ENCODE measurements at regions not wholly inside any gene's neighbourhood (a gene's known extent, or its start where the extent isn't known, plus 50 kb on each side); places are given as distances from the start of the nearest gene placed in this dataset.

GRCh38 chr3:86708893-86709292, 282.1 kb downstream of the VGLL3 start:
- no peaks in the 10 kb centered on the region for H3K4me1 ChIP-seq (ENCODE audit: control insufficient read depth, insufficient read depth, low read length)
- H3K27me3 ChIP-seq (ENCODE audit: control insufficient read depth, insufficient read depth, low read length): no peaks in the 10 kb centered on the region
- H3K36me3 ChIP-seq (ENCODE audit: control insufficient read depth, insufficient read depth, low read length): no peaks in the 10 kb centered on the region
- peaks cover 3% of the 10 kb centered on the region for H3K9me3 ChIP-seq (ENCODE audit: control insufficient read depth, insufficient read depth, low read length)
- no peak overlapping the region for H3K4me3 ChIP-seq (ENCODE audit: low read depth, low read length)
- H3K9ac ChIP-seq (ENCODE audit: low read depth, low read length): no peak overlapping the region

GRCh38 chr3:86702381-86702958, 288.5 kb downstream of the VGLL3 start:
- Histone ChIP-seq H3K9me3 (ENCODE audit: control insufficient read depth, insufficient read depth, low read length) (no peaks in the 10 kb centered on the region), H3K27me3 (ENCODE audit: control insufficient read depth, insufficient read depth, low read length) (no peaks in the 10 kb centered on the region), H3K4me1 (ENCODE audit: control insufficient read depth, insufficient read depth, low read length) (no peaks in the 10 kb centered on the region), H3K36me3 (ENCODE audit: control insufficient read depth, insufficient read depth, low read length) (no peaks in the 10 kb centered on the region), H3K4me3 (ENCODE audit: low read depth, low read length) (no peak overlapping the region), H3K9ac (ENCODE audit: low read depth, low read length) (no peak overlapping the region)

- Histone ChIP-seq H3K9ac (ENCODE audit: low read depth, low read length) (no peak overlapping the region), H3K4me3 (ENCODE audit: low read depth, low read length) (peak overlapping the region; percentile 61), H3K27me3 (ENCODE audit: control insufficient read depth, insufficient read depth, low read length) (no peaks in the 10 kb centered on the region)
Measured at GRCh38 chr3:86695752-86696151, 295.2 kb downstream of the VGLL3 start.

GRCh38 chr3:86673991-86674390, 317.0 kb downstream of the VGLL3 start:
- Histone ChIP-seq H3K4me1 (ENCODE audit: control insufficient read depth, insufficient read depth, low read length) (no peaks in the 10 kb centered on the region), H3K27me3 (ENCODE audit: control insufficient read depth, insufficient read depth, low read length) (no peaks in the 10 kb centered on the region), H3K4me3 (ENCODE audit: low read depth, low read length) (no peak overlapping the region), H3K9ac (ENCODE audit: low read depth, low read length) (no peak overlapping the region), H3K36me3 (ENCODE audit: control insufficient read depth, insufficient read depth, low read length) (no peaks in the 10 kb centered on the region), H3K9me3 (ENCODE audit: control insufficient read depth, insufficient read depth, low read length) (no peaks in the 10 kb centered on the region)

More at GRCh38 chr3:86695752-86696151, 295.2 kb downstream of the VGLL3 start:
- H3K4me1 ChIP-seq (ENCODE audit: control insufficient read depth, insufficient read depth, low read length): no peaks in the 10 kb centered on the region
- H3K36me3 ChIP-seq (ENCODE audit: control insufficient read depth, insufficient read depth, low read length): no peaks in the 10 kb centered on the region
- H3K9me3 ChIP-seq (ENCODE audit: control insufficient read depth, insufficient read depth, low read length): no peaks in the 10 kb centered on the region

GRCh38 chr3:86661817-86662216, 329.1 kb downstream of the VGLL3 start:
- Histone ChIP-seq H3K4me1 (ENCODE audit: control insufficient read depth, insufficient read depth, low read length) (no peaks in the 10 kb centered on the region), H3K27me3 (ENCODE audit: control insufficient read depth, insufficient read depth, low read length) (no peaks in the 10 kb centered on the region), H3K4me3 (ENCODE audit: low read depth, low read length) (no peak overlapping the region), H3K36me3 (ENCODE audit: control insufficient read depth, insufficient read depth, low read length) (no peaks in the 10 kb centered on the region), H3K9ac (ENCODE audit: low read depth, low read length) (no peak overlapping the region), H3K9me3 (ENCODE audit: control insufficient read depth, insufficient read depth, low read length) (no peaks in the 10 kb centered on the region)

GRCh38 chr3:86658876-86659275, 332.1 kb downstream of the VGLL3 start:
- Histone ChIP-seq H3K36me3 (ENCODE audit: control insufficient read depth, insufficient read depth, low read length) (no peaks in the 10 kb centered on the region), H3K9ac (ENCODE audit: low read depth, low read length) (no peak overlapping the region), H3K9me3 (ENCODE audit: control insufficient read depth, insufficient read depth, low read length) (no peaks in the 10 kb centered on the region), H3K4me3 (ENCODE audit: low read depth, low read length) (no peak overlapping the region), H3K27me3 (ENCODE audit: control insufficient read depth, insufficient read depth, low read length) (no peaks in the 10 kb centered on the region), H3K4me1 (ENCODE audit: control insufficient read depth, insufficient read depth, low read length) (peaks cover under 1% of the 10 kb centered on the region)

- no peak overlapping the region for H3K4me3 ChIP-seq (ENCODE audit: low read depth, low read length)
Measured at GRCh38 chr3:86654806-86655460, 336.0 kb downstream of the VGLL3 start.

GRCh38 chr3:86653661-86654205, 337.2 kb downstream of the VGLL3 start:
- Histone ChIP-seq H3K4me1 (ENCODE audit: control insufficient read depth, insufficient read depth, low read length) (peaks cover 6% of the 10 kb centered on the region), H3K36me3 (ENCODE audit: control insufficient read depth, insufficient read depth, low read length) (no peaks in the 10 kb centered on the region), H3K27me3 (ENCODE audit: control insufficient read depth, insufficient read depth, low read length) (no peaks in the 10 kb centered on the region), H3K4me3 (ENCODE audit: low read depth, low read length) (no peak overlapping the region), H3K9me3 (ENCODE audit: control insufficient read depth, insufficient read depth, low read length) (no peaks in the 10 kb centered on the region), H3K9ac (ENCODE audit: low read depth, low read length) (no peak overlapping the region)

More at GRCh38 chr3:86654806-86655460, 336.0 kb downstream of the VGLL3 start:
- H3K27me3 ChIP-seq (ENCODE audit: control insufficient read depth, insufficient read depth, low read length): no peaks in the 10 kb centered on the region
- H3K36me3 ChIP-seq (ENCODE audit: control insufficient read depth, insufficient read depth, low read length): no peaks in the 10 kb centered on the region
- peaks cover 6% of the 10 kb centered on the region for H3K4me1 ChIP-seq (ENCODE audit: control insufficient read depth, insufficient read depth, low read length)
- H3K9ac ChIP-seq (ENCODE audit: low read depth, low read length): no peak overlapping the region
- H3K9me3 ChIP-seq (ENCODE audit: control insufficient read depth, insufficient read depth, low read length): no peaks in the 10 kb centered on the region

- H3K36me3 ChIP-seq (ENCODE audit: control insufficient read depth, insufficient read depth, low read length): no peaks in the 10 kb centered on the region
- H3K4me1 ChIP-seq (ENCODE audit: control insufficient read depth, insufficient read depth, low read length): no peaks in the 10 kb centered on the region
- no peaks in the 10 kb centered on the region for H3K9me3 ChIP-seq (ENCODE audit: control insufficient read depth, insufficient read depth, low read length)
- no peak overlapping the region for H3K9ac ChIP-seq (ENCODE audit: low read depth, low read length)
- H3K27me3 ChIP-seq (ENCODE audit: control insufficient read depth, insufficient read depth, low read length): no peaks in the 10 kb centered on the region
- H3K4me3 ChIP-seq (ENCODE audit: low read depth, low read length): no peak overlapping the region
Measured at GRCh38 chr3:86648087-86648486, 342.9 kb downstream of the VGLL3 start.

- no peaks in the 10 kb centered on the region for H3K27me3 ChIP-seq (ENCODE audit: control insufficient read depth, insufficient read depth, low read length)
- no peak overlapping the region for H3K9ac ChIP-seq (ENCODE audit: low read depth, low read length)
- no peaks in the 10 kb centered on the region for H3K36me3 ChIP-seq (ENCODE audit: control insufficient read depth, insufficient read depth, low read length)
- H3K4me3 ChIP-seq (ENCODE audit: low read depth, low read length): no peak overlapping the region
- no peaks in the 10 kb centered on the region for H3K4me1 ChIP-seq (ENCODE audit: control insufficient read depth, insufficient read depth, low read length)
- H3K9me3 ChIP-seq (ENCODE audit: control insufficient read depth, insufficient read depth, low read length): no peaks in the 10 kb centered on the region
Measured at GRCh38 chr3:86645756-86646155, 345.2 kb downstream of the VGLL3 start.

- Histone ChIP-seq H3K9ac (ENCODE audit: low read depth, low read length) (no peak overlapping the region), H3K9me3 (ENCODE audit: control insufficient read depth, insufficient read depth, low read length) (no peaks in the 10 kb centered on the region), H3K4me1 (ENCODE audit: control insufficient read depth, insufficient read depth, low read length) (peaks cover 2% of the 10 kb centered on the region), H3K27me3 (ENCODE audit: control insufficient read depth, insufficient read depth, low read length) (no peaks in the 10 kb centered on the region), H3K36me3 (ENCODE audit: control insufficient read depth, insufficient read depth, low read length) (no peaks in the 10 kb centered on the region), H3K4me3 (ENCODE audit: low read depth, low read length) (no peak overlapping the region)
Measured at GRCh38 chr3:86634361-86634760, 356.6 kb downstream of the VGLL3 start.

- no peaks in the 10 kb centered on the region for H3K9me3 ChIP-seq (ENCODE audit: control insufficient read depth, insufficient read depth, low read length)
- no peaks in the 10 kb centered on the region for H3K36me3 ChIP-seq (ENCODE audit: control insufficient read depth, insufficient read depth, low read length)
- no peaks in the 10 kb centered on the region for H3K27me3 ChIP-seq (ENCODE audit: control insufficient read depth, insufficient read depth, low read length)
- H3K9ac ChIP-seq (ENCODE audit: low read depth, low read length): no peak overlapping the region
- no peak overlapping the region for H3K4me3 ChIP-seq (ENCODE audit: low read depth, low read length)
- H3K4me1 ChIP-seq (ENCODE audit: control insufficient read depth, insufficient read depth, low read length): peaks cover 1% of the 10 kb centered on the region
Measured at GRCh38 chr3:86629511-86629910, 361.4 kb downstream of the VGLL3 start.

All from iPS-15b (cell line).